ENCODE measurements at regions not wholly inside any gene's neighbourhood (a gene's known extent, or its start where the extent isn't known, plus 50 kb on each side); places are given as distances from the start of the nearest gene placed in this dataset.

- no peaks in the 10 kb centered on the region for H3K27me3 ChIP-seq (ENCODE audit: control insufficient read depth, insufficient read depth, low read length)
- H3K4me1 ChIP-seq (ENCODE audit: control insufficient read depth, insufficient read depth, low read length): no peaks in the 10 kb centered on the region
- H3K4me3 ChIP-seq (ENCODE audit: low read depth, low read length): no peak overlapping the region
- no peak overlapping the region for H3K27ac ChIP-seq (ENCODE audit: low read depth, low read length)
- no CpG with 5 or more reads among the region's 1 CpG for WGBS (ENCODE audit: insufficient coverage)
- no peaks in the 10 kb centered on the region for H3K36me3 ChIP-seq (ENCODE audit: control insufficient read depth, insufficient read depth, low read length)
- no peaks in the 10 kb centered on the region for H3K9me3 ChIP-seq (ENCODE audit: control insufficient read depth, insufficient read depth, low read length)
- DNase-seq (ENCODE audit: low read depth in 4 of 6, low spot score in 6 of 6): no peak
These were observed 351.8 kb downstream of the INHBA start for GRCh38 chr7:41351091-41351490.

GRCh38 chr7:41346878-41347277 is 356.0 kb downstream of the INHBA start:
- WGBS (ENCODE audit: insufficient coverage): 96% methylated on average over 3 of the region's 5 CpGs
- Histone ChIP-seq H3K27me3 (ENCODE audit: control insufficient read depth, insufficient read depth, low read length) (no peaks in the 10 kb centered on the region), H3K4me3 (ENCODE audit: low read depth, low read length) (no peak overlapping the region)

DNA sequence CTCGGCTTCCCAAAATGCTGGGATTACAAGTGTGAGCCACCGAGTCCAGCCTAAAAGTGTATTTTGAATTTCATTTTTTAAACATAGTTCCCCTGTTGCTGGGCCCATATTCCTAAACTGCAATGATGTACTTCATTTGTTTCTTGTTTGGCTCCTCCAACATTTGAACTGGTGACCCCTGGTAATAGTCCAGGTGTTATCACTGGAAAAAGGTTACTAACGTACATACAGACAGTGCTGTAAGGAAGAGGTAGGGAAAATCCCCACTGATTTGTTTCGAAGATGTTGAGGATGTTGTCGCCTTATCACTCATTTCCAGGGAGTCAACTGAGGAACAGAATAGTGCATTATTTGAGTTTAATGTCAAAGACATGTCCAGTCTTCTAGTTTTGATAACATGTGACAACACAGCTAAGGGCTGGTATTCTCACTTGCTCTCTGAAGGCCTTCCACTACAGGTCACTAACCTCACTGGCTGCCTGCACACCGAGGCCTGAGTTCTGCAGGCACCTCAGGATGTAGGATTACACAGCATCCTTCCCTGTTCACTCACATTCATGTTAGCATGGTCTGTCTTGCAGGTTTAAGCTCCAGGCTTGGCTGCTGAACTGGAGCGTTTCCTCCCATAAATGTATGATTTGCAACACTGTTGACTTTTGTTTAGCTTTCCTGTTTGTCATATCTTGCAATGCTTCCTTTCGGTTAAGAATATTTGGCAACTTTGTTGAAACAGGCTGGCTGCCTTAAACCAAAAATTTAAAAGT is 362.8 kb downstream of the INHBA start:
- no peak overlapping the region for H3K4me3 ChIP-seq (ENCODE audit: low read depth, low read length)
- no peaks in the 10 kb centered on the region for H3K9me3 ChIP-seq (ENCODE audit: control insufficient read depth, insufficient read depth, low read length)
- peak in 1 of 6 donors; percentile 47 for DNase-seq (ENCODE audit: low read depth in 4 of 6, low spot score in 6 of 6)
- 92% methylated on average over 5 of the region's 8 CpGs for WGBS (ENCODE audit: insufficient coverage)
- no peaks in the 10 kb centered on the region for H3K4me1 ChIP-seq (ENCODE audit: control insufficient read depth, insufficient read depth, low read length)
- H3K27me3 ChIP-seq (ENCODE audit: control insufficient read depth, insufficient read depth, low read length): no peaks in the 10 kb centered on the region
- H3K36me3 ChIP-seq (ENCODE audit: control insufficient read depth, insufficient read depth, low read length): no peaks in the 10 kb centered on the region
- H3K27ac ChIP-seq (ENCODE audit: low read depth, low read length): no peak overlapping the region

More at GRCh38 chr7:41346878-41347277, 356.0 kb downstream of the INHBA start:
- Histone ChIP-seq H3K9me3 (ENCODE audit: control insufficient read depth, insufficient read depth, low read length) (no peaks in the 10 kb centered on the region), H3K36me3 (ENCODE audit: control insufficient read depth, insufficient read depth, low read length) (no peaks in the 10 kb centered on the region), H3K27ac (ENCODE audit: low read depth, low read length) (no peak overlapping the region), H3K4me1 (ENCODE audit: control insufficient read depth, insufficient read depth, low read length) (no peaks in the 10 kb centered on the region)
- no peak for DNase-seq (ENCODE audit: low read depth in 4 of 6, low spot score in 6 of 6)

- no peak overlapping the region for H3K4me3 ChIP-seq (ENCODE audit: low read depth, low read length)
- DNase-seq (ENCODE audit: low read depth in 4 of 6, low spot score in 6 of 6): peak in 2 of 6 donors; percentile 12 to 71
- H3K4me1 ChIP-seq (ENCODE audit: control insufficient read depth, insufficient read depth, low read length): no peaks in the 10 kb centered on the region
- no peaks in the 10 kb centered on the region for H3K27me3 ChIP-seq (ENCODE audit: control insufficient read depth, insufficient read depth, low read length)
- no peaks in the 10 kb centered on the region for H3K9me3 ChIP-seq (ENCODE audit: control insufficient read depth, insufficient read depth, low read length)
- no peak overlapping the region for H3K27ac ChIP-seq (ENCODE audit: low read depth, low read length)
- H3K36me3 ChIP-seq (ENCODE audit: control insufficient read depth, insufficient read depth, low read length): no peaks in the 10 kb centered on the region
- no CpG with 5 or more reads among the region's 5 CpGs for WGBS (ENCODE audit: insufficient coverage)
These were observed 365.9 kb downstream of the INHBA start for GRCh38 chr7:41336981-41337380.

- no peaks in the 10 kb centered on the region for H3K27me3 ChIP-seq (ENCODE audit: control insufficient read depth, insufficient read depth, low read length)
- no peak overlapping the region for H3K27ac ChIP-seq (ENCODE audit: low read depth, low read length)
- no CpG with 5 or more reads among the region's 2 CpGs for WGBS (ENCODE audit: insufficient coverage)
- no peaks in the 10 kb centered on the region for H3K9me3 ChIP-seq (ENCODE audit: control insufficient read depth, insufficient read depth, low read length)
- H3K4me1 ChIP-seq (ENCODE audit: control insufficient read depth, insufficient read depth, low read length): no peaks in the 10 kb centered on the region
- H3K36me3 ChIP-seq (ENCODE audit: control insufficient read depth, insufficient read depth, low read length): no peaks in the 10 kb centered on the region
- H3K4me3 ChIP-seq (ENCODE audit: low read depth, low read length): no peak overlapping the region
- no peak for DNase-seq (ENCODE audit: low read depth in 4 of 6, low spot score in 6 of 6)
These were observed 366.4 kb downstream of the INHBA start for GRCh38 chr7:41336455-41336952.

- WGBS (ENCODE audit: insufficient coverage): 100% methylated on average over 1 of the region's 4 CpGs
- no peaks in the 10 kb centered on the region for H3K36me3 ChIP-seq (ENCODE audit: control insufficient read depth, insufficient read depth, low read length)
- no peaks in the 10 kb centered on the region for H3K27me3 ChIP-seq (ENCODE audit: control insufficient read depth, insufficient read depth, low read length)
- H3K4me1 ChIP-seq (ENCODE audit: control insufficient read depth, insufficient read depth, low read length): no peaks in the 10 kb centered on the region
- no peak overlapping the region for H3K4me3 ChIP-seq (ENCODE audit: low read depth, low read length)
- no peak for DNase-seq (ENCODE audit: low read depth in 4 of 6, low spot score in 6 of 6)
- H3K27ac ChIP-seq (ENCODE audit: low read depth, low read length): no peak overlapping the region
- no peaks in the 10 kb centered on the region for H3K9me3 ChIP-seq (ENCODE audit: control insufficient read depth, insufficient read depth, low read length)
These were observed 368.6 kb downstream of the INHBA start for GRCh38 chr7:41334071-41334862.

GRCh38 chr7:41333511-41333910 is 369.4 kb downstream of the INHBA start:
- no peaks in the 10 kb centered on the region for H3K36me3 ChIP-seq (ENCODE audit: control insufficient read depth, insufficient read depth, low read length)
- no peak for DNase-seq (ENCODE audit: low read depth in 4 of 6, low spot score in 6 of 6)
- no peak overlapping the region for H3K4me3 ChIP-seq (ENCODE audit: low read depth, low read length)
- H3K27me3 ChIP-seq (ENCODE audit: control insufficient read depth, insufficient read depth, low read length): no peaks in the 10 kb centered on the region
- H3K9me3 ChIP-seq (ENCODE audit: control insufficient read depth, insufficient read depth, low read length): no peaks in the 10 kb centered on the region
- no peak overlapping the region for H3K27ac ChIP-seq (ENCODE audit: low read depth, low read length)
- no peaks in the 10 kb centered on the region for H3K4me1 ChIP-seq (ENCODE audit: control insufficient read depth, insufficient read depth, low read length)

- no peak overlapping the region for H3K27ac ChIP-seq (ENCODE audit: low read depth, low read length)
- no peaks in the 10 kb centered on the region for H3K4me1 ChIP-seq (ENCODE audit: control insufficient read depth, insufficient read depth, low read length)
- no peak for DNase-seq (ENCODE audit: low read depth in 4 of 6, low spot score in 6 of 6)
- no peak overlapping the region for H3K4me3 ChIP-seq (ENCODE audit: low read depth, low read length)
- no peaks in the 10 kb centered on the region for H3K9me3 ChIP-seq (ENCODE audit: control insufficient read depth, insufficient read depth, low read length)
- H3K27me3 ChIP-seq (ENCODE audit: control insufficient read depth, insufficient read depth, low read length): no peaks in the 10 kb centered on the region
- no peaks in the 10 kb centered on the region for H3K36me3 ChIP-seq (ENCODE audit: control insufficient read depth, insufficient read depth, low read length)
- 100% methylated on average over 4 of the region's 9 CpGs for WGBS (ENCODE audit: insufficient coverage)
These were observed 371.7 kb downstream of the INHBA start for GRCh38 chr7:41331194-41331593.

DNA sequence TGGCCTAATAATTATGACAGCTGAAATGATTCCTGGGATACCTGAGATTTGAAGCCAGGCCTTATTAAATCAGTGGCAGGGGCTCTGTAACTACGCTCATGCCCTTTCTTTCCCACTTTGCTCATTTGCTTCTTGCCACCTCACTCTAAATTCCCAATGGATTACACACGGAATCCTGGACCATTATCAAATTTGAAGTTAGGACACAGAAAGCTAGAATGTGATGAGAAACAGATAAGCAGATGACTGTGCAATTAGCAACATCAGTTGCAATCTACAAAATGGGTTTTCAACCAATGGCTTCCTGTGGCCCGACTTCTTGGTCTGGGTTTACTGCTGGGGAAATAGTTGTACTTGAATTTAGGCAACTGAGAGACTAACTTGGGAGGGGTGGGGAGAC is 374.3 kb downstream of the INHBA start:
- no peak overlapping the region for H3K27ac ChIP-seq (ENCODE audit: low read depth, low read length)
- no peaks in the 10 kb centered on the region for H3K27me3 ChIP-seq (ENCODE audit: control insufficient read depth, insufficient read depth, low read length)
- H3K9me3 ChIP-seq (ENCODE audit: control insufficient read depth, insufficient read depth, low read length): no peaks in the 10 kb centered on the region
- H3K4me1 ChIP-seq (ENCODE audit: control insufficient read depth, insufficient read depth, low read length): no peaks in the 10 kb centered on the region
- WGBS (ENCODE audit: insufficient coverage): 83% methylated on average over 1 of the region's 3 CpGs
- H3K36me3 ChIP-seq (ENCODE audit: control insufficient read depth, insufficient read depth, low read length): no peaks in the 10 kb centered on the region
- H3K4me3 ChIP-seq (ENCODE audit: low read depth, low read length): no peak overlapping the region
- no peak for DNase-seq (ENCODE audit: low read depth in 4 of 6, low spot score in 6 of 6)

DNA sequence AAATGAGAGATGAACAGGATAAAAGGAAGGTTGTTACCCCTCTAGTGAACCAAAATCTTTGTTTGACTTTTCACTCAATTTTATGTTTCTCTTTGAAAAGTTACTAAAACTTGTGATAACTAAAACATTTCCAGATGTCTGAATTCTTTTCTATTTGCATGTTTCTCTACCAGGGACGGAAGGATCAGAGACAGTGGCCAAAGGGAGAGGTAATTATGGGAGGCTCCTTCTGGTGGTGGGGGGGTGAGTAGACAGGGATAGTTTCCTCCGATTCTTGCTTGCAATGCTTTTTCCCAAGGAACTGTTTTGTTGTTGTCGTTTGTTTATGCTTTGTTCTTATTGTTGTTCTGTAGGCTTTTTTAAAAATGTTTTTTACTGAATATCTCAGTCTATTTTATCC is 374.8 kb downstream of the INHBA start:
- no peak overlapping the region for H3K4me3 ChIP-seq (ENCODE audit: low read depth, low read length)
- no peak overlapping the region for H3K27ac ChIP-seq (ENCODE audit: low read depth, low read length)
- 42% methylated on average over 2 of the region's 3 CpGs for WGBS (ENCODE audit: insufficient coverage)
- no peak for DNase-seq (ENCODE audit: low read depth in 4 of 6, low spot score in 6 of 6)
- H3K9me3 ChIP-seq (ENCODE audit: control insufficient read depth, insufficient read depth, low read length): no peaks in the 10 kb centered on the region
- no peaks in the 10 kb centered on the region for H3K27me3 ChIP-seq (ENCODE audit: control insufficient read depth, insufficient read depth, low read length)
- no peaks in the 10 kb centered on the region for H3K36me3 ChIP-seq (ENCODE audit: control insufficient read depth, insufficient read depth, low read length)
- no peaks in the 10 kb centered on the region for H3K4me1 ChIP-seq (ENCODE audit: control insufficient read depth, insufficient read depth, low read length)
